ENCODE measurements at regions not wholly inside any gene's neighbourhood (a gene's known extent, or its start where the extent isn't known, plus 50 kb on each side); places are given as distances from the start of the nearest gene placed in this dataset.
"Not testable (repeated sequence)": the region's sequence is repeated elsewhere in the genome, so short reads cannot be mapped to it uniquely, and the experiment has no call there.

- no peaks in the 10 kb centered on the region for H3K27me3 Mint-ChIP-seq
- no peak overlapping the region for H3K4me3 Mint-ChIP-seq
- no peak for ATAC-seq
- H3K9me3 Mint-ChIP-seq = peaks cover 20% of the 10 kb centered on the region
- no peak overlapping the region for H3K27ac Mint-ChIP-seq
- no peaks in the 10 kb centered on the region for H3K4me1 Mint-ChIP-seq (ENCODE audit: low read depth in 2 of 2)
- no peak for DNase-seq (ENCODE audit: low spot score)
- no peaks in the 10 kb centered on the region for H3K36me3 Mint-ChIP-seq
Measured at GRCh38 chr4:171334549-171334948, 478.7 kb upstream of the GALNTL6 start.

GRCh38 chr4:171308661-171309060, 504.5 kb upstream of the GALNTL6 start:
- DNase-seq (ENCODE audit: low spot score) (no peak), ATAC-seq (no peak)
- no peak overlapping the region for H3K4me3 Mint-ChIP-seq
- H3K9me3 Mint-ChIP-seq = peaks cover 19% of the 10 kb centered on the region
- H3K36me3 Mint-ChIP-seq = peaks cover 12% of the 10 kb centered on the region
- no peaks in the 10 kb centered on the region for H3K27me3 Mint-ChIP-seq
- no peaks in the 10 kb centered on the region for H3K4me1 Mint-ChIP-seq (ENCODE audit: low read depth in 2 of 2)
- H3K27ac Mint-ChIP-seq = no peak overlapping the region

- DNase-seq (ENCODE audit: low spot score); ATAC-seq; H3K27ac Mint-ChIP-seq; H3K36me3 Mint-ChIP-seq; H3K4me3 Mint-ChIP-seq; H3K4me1 Mint-ChIP-seq (ENCODE audit: low read depth in 2 of 2); H3K27me3 Mint-ChIP-seq: not testable (repeated sequence)
- H3K9me3 Mint-ChIP-seq = peaks cover 10% of the 10 kb centered on the region
Measured at GRCh38 chr4:171298048-171298718, 515.0 kb upstream of the GALNTL6 start.

GRCh38 chr4:171288816-171289432, 524.3 kb upstream of the GALNTL6 start:
- no peaks in the 10 kb centered on the region for H3K36me3 Mint-ChIP-seq

GRCh38 chr4:171281359-171281758, 531.8 kb upstream of the GALNTL6 start:
- Mint-ChIP-seq H3K4me3 (no peak overlapping the region), H3K27me3 (no peaks in the 10 kb centered on the region), H3K4me1 (ENCODE audit: low read depth in 2 of 2) (no peaks in the 10 kb centered on the region), H3K9me3 (peaks cover 8% of the 10 kb centered on the region), H3K27ac (no peak overlapping the region), H3K36me3 (no peaks in the 10 kb centered on the region)
- ATAC-seq (no peak), DNase-seq (ENCODE audit: low spot score) (no peak)

More at GRCh38 chr4:171288816-171289432, 524.3 kb upstream of the GALNTL6 start:
- H3K27ac Mint-ChIP-seq = no peak overlapping the region
- H3K4me3 Mint-ChIP-seq = no peak overlapping the region
- DNase-seq (ENCODE audit: low spot score) = no peak
- ATAC-seq = no peak
- no peaks in the 10 kb centered on the region for H3K27me3 Mint-ChIP-seq
- H3K4me1 Mint-ChIP-seq (ENCODE audit: low read depth in 2 of 2) = no peaks in the 10 kb centered on the region
- H3K9me3 Mint-ChIP-seq = peaks cover 9% of the 10 kb centered on the region

- H3K27me3 Mint-ChIP-seq = no peaks in the 10 kb centered on the region
- no peak overlapping the region for H3K27ac Mint-ChIP-seq
- no peaks in the 10 kb centered on the region for H3K4me1 Mint-ChIP-seq (ENCODE audit: low read depth in 2 of 2)
- H3K9me3 Mint-ChIP-seq = peaks cover 12% of the 10 kb centered on the region
- no peak for DNase-seq (ENCODE audit: low spot score)
- no peaks in the 10 kb centered on the region for H3K36me3 Mint-ChIP-seq
- no peak overlapping the region for H3K4me3 Mint-ChIP-seq
- no peak for ATAC-seq
Measured at GRCh38 chr4:171279131-171279530, 534.1 kb upstream of the GALNTL6 start.

GRCh38 chr4:171266671-171267070, 546.5 kb upstream of the GALNTL6 start:
- Mint-ChIP-seq H3K27me3 (no peaks in the 10 kb centered on the region), H3K27ac (no peak overlapping the region), H3K4me3 (no peak overlapping the region), H3K36me3 (peaks cover 6% of the 10 kb centered on the region), H3K4me1 (ENCODE audit: low read depth in 2 of 2) (no peaks in the 10 kb centered on the region), H3K9me3 (peaks cover 7% of the 10 kb centered on the region)
- no peak for ATAC-seq
- DNase-seq (ENCODE audit: low spot score) = no peak

- ATAC-seq = no peak
- H3K4me3 Mint-ChIP-seq = no peak overlapping the region
- DNase-seq (ENCODE audit: low spot score) = no peak
- H3K36me3 Mint-ChIP-seq = peaks cover 6% of the 10 kb centered on the region
- no peak overlapping the region for H3K27ac Mint-ChIP-seq
- peaks cover 16% of the 10 kb centered on the region for H3K9me3 Mint-ChIP-seq
- H3K27me3 Mint-ChIP-seq = no peaks in the 10 kb centered on the region
- no peaks in the 10 kb centered on the region for H3K4me1 Mint-ChIP-seq (ENCODE audit: low read depth in 2 of 2)
Measured at GRCh38 chr4:171265190-171265818, 547.9 kb upstream of the GALNTL6 start.

GRCh38 chr4:171256223-171256622, 557.0 kb upstream of the GALNTL6 start:
- peaks cover 17% of the 10 kb centered on the region for H3K9me3 Mint-ChIP-seq
- no peaks in the 10 kb centered on the region for H3K4me1 Mint-ChIP-seq (ENCODE audit: low read depth in 2 of 2)
- H3K36me3 Mint-ChIP-seq = peaks cover 4% of the 10 kb centered on the region
- ATAC-seq (no peak), DNase-seq (ENCODE audit: low spot score) (no peak)
- no peak overlapping the region for H3K4me3 Mint-ChIP-seq
- no peaks in the 10 kb centered on the region for H3K27me3 Mint-ChIP-seq
- H3K27ac Mint-ChIP-seq = no peak overlapping the region

- DNase-seq (ENCODE audit: low spot score) (no peak), ATAC-seq (no peak)
- Mint-ChIP-seq H3K9me3 (peaks cover 11% of the 10 kb centered on the region), H3K27ac (no peak overlapping the region), H3K4me1 (ENCODE audit: low read depth in 2 of 2) (no peaks in the 10 kb centered on the region), H3K36me3 (peaks cover 13% of the 10 kb centered on the region), H3K27me3 (no peaks in the 10 kb centered on the region), H3K4me3 (no peak overlapping the region)
Measured at GRCh38 chr4:171246948-171247347, 566.3 kb upstream of the GALNTL6 start.

- ATAC-seq (no peak), DNase-seq (ENCODE audit: low spot score) (no peak)
- H3K27ac Mint-ChIP-seq = no peak overlapping the region
- no peaks in the 10 kb centered on the region for H3K4me1 Mint-ChIP-seq (ENCODE audit: low read depth in 2 of 2)
- H3K4me3 Mint-ChIP-seq = no peak overlapping the region
- H3K27me3 Mint-ChIP-seq = no peaks in the 10 kb centered on the region
- no peaks in the 10 kb centered on the region for H3K9me3 Mint-ChIP-seq
- no peaks in the 10 kb centered on the region for H3K36me3 Mint-ChIP-seq
Measured at GRCh38 chr4:171242831-171243230, 570.4 kb upstream of the GALNTL6 start.

- no peaks in the 10 kb centered on the region for H3K4me1 Mint-ChIP-seq (ENCODE audit: low read depth in 2 of 2)
- no peak overlapping the region for H3K4me3 Mint-ChIP-seq
- ATAC-seq = no peak
- H3K36me3 Mint-ChIP-seq = no peaks in the 10 kb centered on the region
- no peak for DNase-seq (ENCODE audit: low spot score)
- H3K9me3 Mint-ChIP-seq = no peaks in the 10 kb centered on the region
- H3K27me3 Mint-ChIP-seq = no peaks in the 10 kb centered on the region
- no peak overlapping the region for H3K27ac Mint-ChIP-seq
Measured at GRCh38 chr4:171239196-171239595, 574.0 kb upstream of the GALNTL6 start.

- H3K4me3 Mint-ChIP-seq = no peak overlapping the region
- DNase-seq (ENCODE audit: low spot score) = no peak
- no peaks in the 10 kb centered on the region for H3K27me3 Mint-ChIP-seq
- peaks cover under 1% of the 10 kb centered on the region for H3K9me3 Mint-ChIP-seq
- no peaks in the 10 kb centered on the region for H3K4me1 Mint-ChIP-seq (ENCODE audit: low read depth in 2 of 2)
- no peak for ATAC-seq
- no peak overlapping the region for H3K27ac Mint-ChIP-seq
- H3K36me3 Mint-ChIP-seq = no peaks in the 10 kb centered on the region
Measured at GRCh38 chr4:171235521-171235920, 577.7 kb upstream of the GALNTL6 start.

- not testable (repeated sequence) for H3K4me3 Mint-ChIP-seq; H3K27ac Mint-ChIP-seq; H3K27me3 Mint-ChIP-seq; ATAC-seq; H3K36me3 Mint-ChIP-seq; H3K4me1 Mint-ChIP-seq (ENCODE audit: low read depth in 2 of 2); DNase-seq (ENCODE audit: low spot score)
- H3K9me3 Mint-ChIP-seq = peaks cover 10% of the 10 kb centered on the region
Measured at GRCh38 chr4:171229354-171229753, 583.9 kb upstream of the GALNTL6 start.

Measured in natural killer cell treated with Interleukin-12 subunit alpha and Interleukin-12 subunit beta and Interleukin-15 and Interleukin-18, amount 100 ng/mL, for 72 hours (primary cell).